GM18909 (cell line): ENCODE measurements at regions not wholly inside any gene's neighbourhood (a gene's known extent, or its start where the extent isn't known, plus 50 kb on each side); places are given as distances from the start of the nearest gene placed in this dataset.
"Not testable (repeated sequence)": the region's sequence is repeated elsewhere in the genome, so short reads cannot be mapped to it uniquely, and the experiment has no call there.

ENCODE experiments used
- ATAC-seq: cut with Tn5 transposase; IDR thresholded peaks from one replicate; pipeline ENCODE4 v1.9.1; 2021; ENCODE audit warnings: mild to moderate bottlenecking; ENCODE audit not compliant: unreplicated experiment, poor library complexity

- no peak for ATAC-seq
Observed at GRCh38 chr1:5613900-5614299, 378.3 kb downstream of the NPHP4 start.

GRCh38 chr1:5611851-5612250 is 380.4 kb downstream of the NPHP4 start:
- no peak for ATAC-seq

GRCh38 chr1:5611431-5611830 is 380.8 kb downstream of the NPHP4 start:
- ATAC-seq, result no peak

GRCh38 chr1:5610432-5610831 is 381.8 kb downstream of the NPHP4 start:
- no peak for ATAC-seq

- no peak for ATAC-seq
Observed at GRCh38 chr1:5603353-5604104, 388.7 kb downstream of the NPHP4 start.

- not testable (repeated sequence) for ATAC-seq
Observed at GRCh38 chr1:5602718-5603117, 389.5 kb downstream of the NPHP4 start.

GRCh38 chr1:5601516-5601915 is 390.7 kb downstream of the NPHP4 start:
- no peak for ATAC-seq

- no peak for ATAC-seq
Observed at GRCh38 chr1:5599541-5599940, 392.7 kb downstream of the NPHP4 start.

- no peak for ATAC-seq
Observed at GRCh38 chr1:5598824-5599395, 393.3 kb downstream of the NPHP4 start.

GRCh38 chr1:5597991-5598823 is 394.0 kb downstream of the NPHP4 start:
- ATAC-seq, result no peak

- no peak for ATAC-seq
Observed at GRCh38 chr1:5597171-5597850, 394.9 kb downstream of the NPHP4 start.

- ATAC-seq, result no peak
Observed at GRCh38 chr1:5596651-5597050, 395.6 kb downstream of the NPHP4 start.

GRCh38 chr1:5595531-5596170 is 396.6 kb downstream of the NPHP4 start:
- ATAC-seq, result no peak

GRCh38 chr1:5594056-5594956 is 397.9 kb downstream of the NPHP4 start:
- no peak for ATAC-seq

GRCh38 chr1:5590717-5591116 is 401.5 kb downstream of the NPHP4 start:
- ATAC-seq, result no peak

- ATAC-seq, result no peak
Observed at GRCh38 chr1:5586629-5587028, 405.6 kb downstream of the NPHP4 start.

- no peak for ATAC-seq
Observed at GRCh38 chr1:5585256-5585655, 407.0 kb downstream of the NPHP4 start.

- no peak for ATAC-seq
Observed at GRCh38 chr1:5580926-5581325, 411.3 kb downstream of the NPHP4 start.

- ATAC-seq, result no peak
Observed at GRCh38 chr1:5579966-5580365, 412.3 kb downstream of the NPHP4 start.
